Left lung (tissue), 4 donors: ENCODE measurements at regions not wholly inside any gene's neighbourhood (a gene's known extent, or its start where the extent isn't known, plus 50 kb on each side); places are given as distances from the start of the nearest gene placed in this dataset.
A peak's percentile ranks its signal among the peaks of the same experiment; 100 is the strongest.
"Not testable (repeated sequence)": the region's sequence is repeated elsewhere in the genome, so short reads cannot be mapped to it uniquely, and the experiment has no call there.

Experiments used
- ATAC-seq: fragments of 200-7000 bp; cut with Tn5 transposase; one replicate; pipeline ENCODE4 v1.9.1; 2020; ENCODE audit warnings: moderate library complexity
- DNase-seq, 4 donors: peaks; one replicate each; pipeline ENCODE4 v3.0.0-alpha.2; 2013 to 2020
- H3K27ac ChIP-seq, 2 donors: fragments of 200-600 bp; sonication (generic) in 1 of 2; one replicate each; pipeline versions ENCODE4 v1.5.0 to v1.8.0; 2020 to 2021
- H3K27me3 ChIP-seq, 2 donors: fragments of 200-600 bp; sonication (generic) in 1 of 2; one replicate each; pipeline versions ENCODE4 v1.5.0 to v1.8.0; 2020 to 2021
- H3K36me3 ChIP-seq, 2 donors: fragments of 200-600 bp; sonication (generic) in 1 of 2; one replicate each; pipeline versions ENCODE4 v1.5.0 to v1.8.0; 2020 to 2021
- H3K4me1 ChIP-seq, 2 donors: fragments of 200-600 bp; one replicate each; pipeline ENCODE4 v1.8.0; 2021
- H3K4me3 ChIP-seq, 2 donors: fragments of 200-600 bp; sonication (generic) in 1 of 2; one replicate each; pipeline versions ENCODE4 v1.5.0 to v1.8.0; 2020 to 2021; ENCODE audit warnings: mild to moderate bottlenecking in 1 of 2
- H3K9me3 ChIP-seq, 2 donors: fragments of 200-600 bp; sonication (generic) in 1 of 2; one replicate each; pipeline versions ENCODE4 v1.5.0 to v1.8.0; 2020 to 2021
- CTCF ChIP-seq, 2 donors: fragments of 200-600 bp; sonication (generic) in 1 of 2; IDR thresholded peaks; one replicate each; pipeline versions ENCODE4 v1.5.0 to v1.8.0; 2021; ENCODE audit warnings: antibody characterized with exemption in 2 of 2
- intact Hi-C, 2 donors: fragments of 100-400 bp; cut with DNase I; formaldehyde crosslinking; loops; one replicate each; pipeline versions ENCODE4 v1.11.2 to v1.14.2; 2022
- donor health status: DM: no; HTN: yes; CAD: no.
- donor health status: DM: no; HTN: no; CAD: no.

- Histone ChIP-seq H3K9me3 (no peaks in the 10 kb centered on the region), H3K4me3 (no peak overlapping the region), H3K27me3 (no peaks in the 10 kb centered on the region), H3K27ac (no peak overlapping the region), H3K4me1 (peaks cover 6 to 20% of the 10 kb centered on the region in 2 donors), H3K36me3 (no peaks in the 10 kb centered on the region)
- ATAC-seq (no peak), DNase-seq (peak in 1 of 4 donors; percentile 21)
- intact Hi-C loops, result no loop called here
- TF ChIP-seq CTCF (IDR thresholded peaks at IDR 0.05), result no peak
Measured at GRCh38 chr22:46033256-46034200, 56.6 kb upstream of the WNT7B start.

GRCh38 chr22:46034480-46034879, 57.5 kb upstream of the WNT7B start:
- H3K27ac ChIP-seq, H3K4me3 ChIP-seq, ATAC-seq: not testable (repeated sequence)

GRCh38 chr22:46035380-46035741, 58.4 kb upstream of the WNT7B start:
- no peak for ATAC-seq
- no peak for TF ChIP-seq CTCF (IDR thresholded peaks at IDR 0.05)
- H3K27me3 ChIP-seq, result no peaks in the 10 kb centered on the region

More at GRCh38 chr22:46034480-46034879, 57.5 kb upstream of the WNT7B start:
- peak in 1 of 4 donors; percentile 14 for DNase-seq
- H3K9me3 ChIP-seq, H3K27me3 ChIP-seq, intact Hi-C loops, H3K36me3 ChIP-seq: not testable (repeated sequence)
- peaks cover 6 to 26% of the 10 kb centered on the region in 2 donors for H3K4me1 ChIP-seq

GRCh38 chr22:46035742-46036557, 59.0 kb upstream of the WNT7B start:
- H3K4me1 ChIP-seq, result peaks cover 6 to 26% of the 10 kb centered on the region in 2 donors
- DNase-seq (peak; percentile 100), ATAC-seq (peak; percentile 97)
- H3K4me3 ChIP-seq, result peak overlapping the region; percentile 49 to 65
- intact Hi-C loops, result no loop called here
- no peaks in the 10 kb centered on the region for H3K27me3 ChIP-seq
- H3K9me3 ChIP-seq, result no peaks in the 10 kb centered on the region
- TF ChIP-seq CTCF (IDR thresholded peaks at IDR 0.05), result no peak
- peak overlapping the region; percentile 92 to 96 for H3K27ac ChIP-seq
- no peaks in the 10 kb centered on the region for H3K36me3 ChIP-seq

More at GRCh38 chr22:46035380-46035741, 58.4 kb upstream of the WNT7B start:
- intact Hi-C loops, result no loop called here
- Histone ChIP-seq H3K9me3 (no peaks in the 10 kb centered on the region), H3K27ac (peak overlapping the region; percentile 54 to 96), H3K4me1 (peaks cover 6 to 26% of the 10 kb centered on the region in 2 donors), H3K4me3 (peak overlapping the region; percentile 6 to 65), H3K36me3 (no peaks in the 10 kb centered on the region)
- no peak for DNase-seq

GRCh38 chr22:46036558-46037408, 59.8 kb upstream of the WNT7B start:
- Histone ChIP-seq H3K27me3 (no peaks in the 10 kb centered on the region), H3K27ac (peak overlapping the region; percentile 92 to 96), H3K4me3 (peak overlapping the region; percentile 49 to 65), H3K36me3 (no peaks in the 10 kb centered on the region), H3K4me1 (peaks cover 6 to 26% of the 10 kb centered on the region in 2 donors), H3K9me3 (no peaks in the 10 kb centered on the region)
- intact Hi-C loops, result no loop called here
- TF ChIP-seq CTCF (IDR thresholded peaks at IDR 0.05), result no peak
- DNase-seq (peak in 1 of 4 donors; percentile 41), ATAC-seq (peak; percentile 3)
